Right lobe of liver (tissue), 6 donors: ENCODE measurements at regions not wholly inside any gene's neighbourhood (a gene's known extent, or its start where the extent isn't known, plus 50 kb on each side); places are given as distances from the start of the nearest gene placed in this dataset.

Experiments used
- ATAC-seq, 4 donors: fragments of 200-7000 bp; cut with Tn5 transposase; one replicate each; pipeline ENCODE4 v1.9.1; 2020; ENCODE audit warnings: mild to moderate bottlenecking in 4 of 4, moderate library complexity in 4 of 4
- DNase-seq, 3 donors: peaks; one replicate each; pipeline ENCODE4 v3.0.0-alpha.2; 2020
- H3K27ac ChIP-seq, 3 donors: fragments of 200-600 bp; one replicate each; pipeline ENCODE4 v1.8.0; 2022
- H3K27me3 ChIP-seq, 2 donors: fragments of 200-600 bp; one replicate each; pipeline ENCODE4 v1.8.0; 2022
- H3K36me3 ChIP-seq, 4 donors: fragments of 200-600 bp; sonication (generic) in 1 of 4; one replicate each; pipeline versions ENCODE4 v1.5.1 to v1.8.0; 2017 to 2022; ENCODE audit warnings: control low read depth in 1 of 4
- H3K4me1 ChIP-seq, 4 donors: fragments of 200-600 bp; sonication (generic) in 1 of 4; one replicate each; pipeline versions ENCODE4 v1.5.1 to v1.8.0; 2017 to 2022; ENCODE audit warnings: control low read depth in 1 of 4
- H3K4me3 ChIP-seq, 3 donors: fragments of 200-600 bp; one replicate each; pipeline ENCODE4 v1.8.0; 2022
- H3K9me3 ChIP-seq, 4 donors: fragments of 200-600 bp; sonication (generic) in 1 of 4; one replicate each; pipeline versions ENCODE4 v1.5.1 to v1.8.0; 2017 to 2022; ENCODE audit warnings: control low read depth in 1 of 4
- CTCF ChIP-seq, 4 donors: fragments of 200-600 bp in 3 of 4; fragments of 450-650 bp in 1 of 4; IDR thresholded peaks; one replicate each; pipeline versions ENCODE4 v1.5.1 to v1.8.0; 2016 to 2022; ENCODE audit warnings: antibody characterized with exemption in 4 of 4, mild to moderate bottlenecking in 2 of 4
- POLR2A ChIP-seq: fragments of 450-650 bp; IDR thresholded peaks from one replicate; pipeline ENCODE4 v1.6.1; 2017; ENCODE audit warnings: antibody characterized with exemption, mild to moderate bottlenecking
- WGBS: methylation state at CpG from one replicate; pipeline ENCODE4 v1.1.6; 2018; ENCODE audit warnings: low coverage, low lambda C conversion rate; ENCODE audit not compliant: insufficient coverage; ENCODE audit errors: missing lambda C conversion rate; 5-methylcytosine and 5-hydroxymethylcytosine counted together
- intact Hi-C, 2 donors: fragments of 100-400 bp; cut with DNase I; formaldehyde crosslinking; loops; one replicate each; pipeline versions ENCODE4 v1.11.2 to v1.14.1; 2022
- donor health status: DM: no; HTN: yes; CAD: no.
- donor health status: DM: no; HTN: no; CAD: no.
- donor health status: DM: no; HTN: no; CAD: no.
- donor health status: DM: no; HTN: yes; CAD: no.
- donor health status: DM: no; HTN: yes; CAD: no.

- Histone ChIP-seq H3K4me1 (no peaks in the 10 kb centered on the region), H3K27ac (no peak overlapping the region), H3K36me3 (no peaks in the 10 kb centered on the region), H3K4me3 (no peak overlapping the region), H3K27me3 (no peaks in the 10 kb centered on the region), H3K9me3 (no peaks in the 10 kb centered on the region)
- TF ChIP-seq CTCF (IDR thresholded peaks at IDR 0.05) (no peak), POLR2A (no peak)
- DNase-seq (no peak), ATAC-seq (no peak)
- 57% methylated on average over 4 of the region's 4 CpGs for WGBS
- intact Hi-C loops: no loop called here
These were observed 141.0 kb downstream of the RASSF9 start for GRCh38 chr12:85695097-85695715.

GRCh38 chr12:85697003-85697402 is 139.2 kb downstream of the RASSF9 start:
- Histone ChIP-seq H3K36me3 (no peaks in the 10 kb centered on the region), H3K27me3 (no peaks in the 10 kb centered on the region), H3K27ac (no peak overlapping the region), H3K4me1 (no peaks in the 10 kb centered on the region), H3K4me3 (no peak overlapping the region), H3K9me3 (no peaks in the 10 kb centered on the region)
- intact Hi-C loops: no loop called here
- ATAC-seq (no peak), DNase-seq (no peak)
- TF ChIP-seq POLR2A: no peak
- no peak for TF ChIP-seq CTCF (IDR thresholded peaks at IDR 0.05)
- WGBS: 69% methylated on average over 2 of the region's 2 CpGs

GRCh38 chr12:85698937-85699336 is 137.3 kb downstream of the RASSF9 start:
- intact Hi-C loops: no loop called here
- no peaks in the 10 kb centered on the region for H3K36me3 ChIP-seq
- no peaks in the 10 kb centered on the region for H3K4me1 ChIP-seq
- no peaks in the 10 kb centered on the region for H3K9me3 ChIP-seq
- no peak for ATAC-seq
- H3K4me3 ChIP-seq: no peak overlapping the region
- TF ChIP-seq POLR2A (no peak), CTCF (IDR thresholded peaks at IDR 0.05) (no peak)
- no peak for DNase-seq
- WGBS: 23% methylated on average over 1 of the region's 1 CpG
- H3K27me3 ChIP-seq: no peaks in the 10 kb centered on the region
- no peak overlapping the region for H3K27ac ChIP-seq

DNA sequence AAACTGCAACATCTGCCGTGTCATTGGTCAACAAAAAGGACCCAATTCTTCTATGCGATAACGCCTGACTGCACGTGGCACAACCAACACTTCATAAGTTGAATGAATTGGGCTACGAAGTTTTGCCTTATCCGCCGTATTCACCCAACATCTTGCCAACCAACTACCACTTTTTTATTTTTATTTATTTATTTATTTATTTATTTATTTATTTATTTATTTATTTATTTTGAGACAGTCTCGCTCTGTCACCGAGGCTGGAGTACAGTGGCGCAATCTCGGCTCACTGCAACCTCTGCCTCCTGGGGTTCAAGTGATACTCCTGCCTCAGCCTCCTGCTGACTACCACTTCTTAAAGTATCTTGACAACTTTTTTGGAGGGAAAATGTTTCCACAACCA is 127.4 kb downstream of the RASSF9 start:
- intact Hi-C loops: no loop called here
- no peak for ATAC-seq

More for the DNA sequence above, 127.4 kb downstream of the RASSF9 start:
- DNase-seq: no peak
- H3K4me1 ChIP-seq: no peaks in the 10 kb centered on the region
- H3K4me3 ChIP-seq: no peak overlapping the region
- H3K36me3 ChIP-seq: no peaks in the 10 kb centered on the region
- no peaks in the 10 kb centered on the region for H3K27me3 ChIP-seq
- H3K9me3 ChIP-seq: no peaks in the 10 kb centered on the region
- no peak for TF ChIP-seq POLR2A
- no peak for TF ChIP-seq CTCF (IDR thresholded peaks at IDR 0.05)
- WGBS: 80% methylated on average over 11 of the region's 11 CpGs
- no peak overlapping the region for H3K27ac ChIP-seq
